ENCODE measurements at regions not wholly inside any gene's neighbourhood (a gene's known extent, or its start where the extent isn't known, plus 50 kb on each side); places are given as distances from the start of the nearest gene placed in this dataset.

GRCh38 chr4:80126435-80126834 lies 53.4 kb upstream of the ANTXR2 start (continued):
- TF ChIP-seq HMGXB4 (CRISPR knock-in tag; IDR thresholded peaks at IDR 0.05; ENCODE audit: borderline replicate concordance) = no peak
- TF ChIP-seq MAFK (IDR thresholded peaks at IDR 0.05; ENCODE audit: partially characterized antibody) = no peak
- TF ChIP-seq KDM5A (IDR thresholded peaks at IDR 0.05) = no peak
- no peak for TF ChIP-seq JUN (IDR thresholded peaks at IDR 0.05)
- TF ChIP-seq EHMT2 (IDR thresholded peaks at IDR 0.05; ENCODE audit: low read depth) = no peak
- no peak for TF ChIP-seq RNF2 (IDR thresholded peaks at IDR 0.05; ENCODE audit: borderline replicate concordance, low read depth)
- TF ChIP-seq ZFP36 (IDR thresholded peaks at IDR 0.05; ENCODE audit: borderline replicate concordance, partially characterized antibody) = no peak

- DNase-seq (ENCODE audit: low read depth in 1 of 2, low spot score in 1 of 2) (peak in 1 of 2 experiments; percentile 13), FAIRE-seq (no peak), ATAC-seq (peak; percentile 55 to 64; a peak in 3 of 6 replicates)
- Histone ChIP-seq H3K4me1 (peaks cover 14% of the 10 kb centered on the region), H3K9me3 (no peaks in the 10 kb centered on the region), H3K4me3 (no peak overlapping the region), H3K27ac (peak overlapping the region in 1 of 2 experiments; percentile 18; a peak in 1 of 6 replicates), H3K4me2 (no peak overlapping the region)
- ChIA-PET POLR2A (no interaction called here), CTCF (interaction anchor here (0.7 to 1.7 kb wide), 6 partner anchors 16 to 90 kb away, joined by 3 to 7 read pairs (median 4); no protein-coding TSS in a partner anchor)
- TF ChIP-seq NFE2L2 (conservative IDR thresholded peaks at IDR 0.05; ENCODE audit: low read length) (no peak), POLR2AphosphoS2 (conservative IDR thresholded peaks at IDR 0.05; ENCODE audit: low read length) (no peak), SMC3 (IDR thresholded peaks at IDR 0.05) (peak; percentile 36; the same call in 2 of the 3 replicates), FOSB (CRISPR knock-in tag; IDR thresholded peaks at IDR 0.05) (no peak), RAD21 (conservative IDR thresholded peaks at IDR 0.05 in 1 of 2, IDR thresholded peaks at IDR 0.05 in 1 of 2) (peak in 1 of 2 experiments; percentile 11; a peak in 1 of 5 replicates), BHLHE40 (IDR thresholded peaks at IDR 0.05; ENCODE audit: low read depth, low read length) (no peak), ZSCAN20 (CRISPR knock-in tag; IDR thresholded peaks at IDR 0.05) (no peak), SREBF2 (IDR thresholded peaks at IDR 0.05) (no peak)
- WGBS (ENCODE audit: missing lambda C conversion rate) = 69% methylated on average over 4 of the region's 4 CpGs
Observed at GRCh38 chr4:80125252-80126177, 52.5 kb upstream of the ANTXR2 start.

- 6% methylated on average over 1 of the region's 1 CpG for WGBS (ENCODE audit: missing lambda C conversion rate)
- POLR2A ChIA-PET = no interaction called here
- H3K4me2 ChIP-seq = no peak overlapping the region
Observed at GRCh38 chr4:80124246-80125211, 51.5 kb upstream of the ANTXR2 start.

More at GRCh38 chr4:80124246-80125211, 51.5 kb upstream of the ANTXR2 start:
- Histone ChIP-seq H3K4me1 (peaks cover 14% of the 10 kb centered on the region), H3K9me3 (no peaks in the 10 kb centered on the region), H3K4me3 (no peak overlapping the region), H3K27ac (no peak overlapping the region)
- DNase-seq (ENCODE audit: low read depth in 1 of 2, low spot score in 1 of 2) = no peak
- CTCF ChIA-PET = interaction anchor here (0.7 to 1.7 kb wide), 6 partner anchors 17 to 91 kb away, joined by 3 to 7 read pairs (median 4); no protein-coding TSS in a partner anchor
- ATAC-seq = no peak
- no peak for FAIRE-seq
- no peak for TF ChIP-seq RAD21 (conservative IDR thresholded peaks at IDR 0.05 in 1 of 2, IDR thresholded peaks at IDR 0.05 in 1 of 2)
- TF ChIP-seq GATA3 (IDR thresholded peaks at IDR 0.05; ENCODE audit: borderline replicate concordance) = no peak
- TF ChIP-seq MAFK (IDR thresholded peaks at IDR 0.05; ENCODE audit: partially characterized antibody) = no peak
- TF ChIP-seq FOSL2 (IDR thresholded peaks at IDR 0.05) = no peak
- no peak for TF ChIP-seq FOSL2 (CRISPR knock-in tag; IDR thresholded peaks at IDR 0.05)
- TF ChIP-seq ZNF302 (CRISPR knock-in tag; IDR thresholded peaks at IDR 0.05) = no peak
- TF ChIP-seq CBX2 (IDR thresholded peaks at IDR 0.05; ENCODE audit: borderline replicate concordance, low read depth) = no peak
- no peak for TF ChIP-seq RFX5 (IDR thresholded peaks at IDR 0.05)
- no peak for TF ChIP-seq CEBPB (IDR thresholded peaks at IDR 0.05)
- TF ChIP-seq FOSB (CRISPR knock-in tag; IDR thresholded peaks at IDR 0.05) = no peak
- TF ChIP-seq CBX8 (IDR thresholded peaks at IDR 0.05) = no peak
- TF ChIP-seq ELK1 (IDR thresholded peaks at IDR 0.05; ENCODE audit: low read depth, low read length) = no peak
- no peak for TF ChIP-seq HOXB13 (CRISPR knock-in tag; IDR thresholded peaks at IDR 0.05; ENCODE audit: low read depth)
- no peak for TF ChIP-seq KDM5A (IDR thresholded peaks at IDR 0.05)
- no peak for TF ChIP-seq MYC (IDR thresholded peaks at IDR 0.05; ENCODE audit: borderline replicate concordance, low read length)
- TF ChIP-seq ESRRA (IDR thresholded peaks at IDR 0.05; ENCODE audit: borderline replicate concordance, low read length) = no peak

Data from A549 (cell line).